ENCODE measurements at regions not wholly inside any gene's neighbourhood (a gene's known extent, or its start where the extent isn't known, plus 50 kb on each side); places are given as distances from the start of the nearest gene placed in this dataset.
"Not testable (repeated sequence)": the region's sequence is repeated elsewhere in the genome, so short reads cannot be mapped to it uniquely, and the experiment has no call there.

DNA sequence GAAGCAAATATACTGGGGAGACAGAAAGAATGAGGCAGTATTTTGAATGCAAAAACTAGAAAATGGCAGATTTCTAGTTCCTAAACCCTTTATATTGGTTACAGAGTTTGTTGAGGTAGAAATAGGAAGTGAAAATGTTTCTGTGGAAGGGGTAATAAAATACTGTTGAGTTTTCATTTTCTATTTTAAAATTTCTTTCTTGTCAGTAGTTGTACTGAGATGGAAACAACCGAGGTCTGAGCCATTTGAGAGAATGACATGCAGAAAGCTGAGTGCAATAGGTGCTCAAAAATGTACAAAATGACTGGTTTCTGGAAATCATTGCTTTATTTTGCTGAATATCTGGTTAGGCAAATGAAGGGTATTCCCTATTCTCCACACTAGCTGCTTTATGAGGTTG lies 361.4 kb downstream of the CHL1 start:
- BruUV-seq (replicated peaks): no TSS peak
- no peaks in the 10 kb centered on the region for H3K9me2 ChIP-seq (ENCODE audit: insufficient read depth)
- no peaks in the 10 kb centered on the region for H3K27me3 ChIP-seq (ENCODE audit: insufficient read depth, low read depth)
- intact Hi-C loops (cut with micrococcal nuclease; ENCODE audit: unreplicated experiment): no loop called here
- ChIA-PET CTCF (no interaction called here), POLR2A (ENCODE audit: unreplicated experiment) (no interaction called here)
- no peaks in the 10 kb centered on the region for H3K9me3 ChIP-seq (ENCODE audit: insufficient read depth, low read depth)
- H3K4me1 ChIP-seq (replicated peaks; ENCODE audit: insufficient read depth): no peaks in the 10 kb centered on the region
- no peak for DNase-seq
- H3K36me3 ChIP-seq (ENCODE audit: low read depth): no peaks in the 10 kb centered on the region
- no peak overlapping the region for H3K27ac ChIP-seq
- TF ChIP-seq, protein P1, sequence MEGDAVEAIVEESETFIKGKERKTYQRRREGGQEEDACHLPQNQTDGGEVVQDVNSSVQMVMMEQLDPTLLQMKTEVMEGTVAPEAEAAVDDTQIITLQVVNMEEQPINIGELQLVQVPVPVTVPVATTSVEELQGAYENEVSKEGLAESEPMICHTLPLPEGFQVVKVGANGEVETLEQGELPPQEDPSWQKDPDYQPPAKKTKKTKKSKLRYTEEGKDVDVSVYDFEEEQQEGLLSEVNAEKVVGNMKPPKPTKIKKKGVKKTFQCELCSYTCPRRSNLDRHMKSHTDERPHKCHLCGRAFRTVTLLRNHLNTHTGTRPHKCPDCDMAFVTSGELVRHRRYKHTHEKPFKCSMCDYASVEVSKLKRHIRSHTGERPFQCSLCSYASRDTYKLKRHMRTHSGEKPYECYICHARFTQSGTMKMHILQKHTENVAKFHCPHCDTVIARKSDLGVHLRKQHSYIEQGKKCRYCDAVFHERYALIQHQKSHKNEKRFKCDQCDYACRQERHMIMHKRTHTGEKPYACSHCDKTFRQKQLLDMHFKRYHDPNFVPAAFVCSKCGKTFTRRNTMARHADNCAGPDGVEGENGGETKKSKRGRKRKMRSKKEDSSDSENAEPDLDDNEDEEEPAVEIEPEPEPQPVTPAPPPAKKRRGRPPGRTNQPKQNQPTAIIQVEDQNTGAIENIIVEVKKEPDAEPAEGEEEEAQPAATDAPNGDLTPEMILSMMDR (conservative IDR thresholded peaks at IDR 0.05): no peak
- TF ChIP-seq EZH2 (IDR thresholded peaks at IDR 0.05; ENCODE audit: low read depth): no peak
- no peaks in the 10 kb centered on the region for H4K20me1 ChIP-seq (ENCODE audit: insufficient read depth)
- H3K79me2 ChIP-seq (ENCODE audit: low read depth): no peaks in the 10 kb centered on the region
- no peak overlapping the region for H2AFZ ChIP-seq
- H3K4me3 ChIP-seq: no peak overlapping the region
- no peak overlapping the region for H3K4me2 ChIP-seq
- H3F3A ChIP-seq (ENCODE audit: insufficient read depth, low read depth): no peaks in the 10 kb centered on the region

DNA sequence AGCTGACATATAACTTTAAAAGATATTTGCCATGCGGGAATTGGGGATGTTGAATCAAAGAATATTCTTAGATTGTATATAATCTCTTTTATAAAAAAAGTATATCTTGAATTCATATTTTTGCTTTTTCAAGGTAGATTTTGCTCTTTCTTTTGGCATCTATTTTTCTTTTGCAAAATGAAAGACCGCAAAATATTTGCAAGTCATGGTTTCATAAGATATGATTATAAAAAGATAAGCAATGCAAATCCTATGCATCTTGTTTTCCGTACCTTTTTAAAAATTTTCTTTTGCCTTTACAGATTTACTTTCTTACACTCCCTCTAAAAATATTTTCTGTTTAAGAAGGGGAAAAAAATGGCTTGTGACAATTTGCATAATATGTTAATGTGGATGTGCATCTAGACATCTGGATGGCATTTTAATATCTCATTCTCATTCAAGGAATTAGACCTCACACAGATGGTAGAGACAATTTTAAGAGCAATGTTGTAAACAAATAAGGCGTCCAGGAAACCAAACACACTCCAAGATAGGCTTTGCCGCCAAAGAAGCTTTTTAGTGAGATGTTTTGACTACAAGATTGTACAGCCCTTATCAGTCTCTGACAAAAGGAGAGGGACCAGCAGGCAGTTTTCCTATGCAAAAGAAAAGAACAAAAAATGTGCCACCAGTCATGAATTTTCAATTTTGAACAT lies 371.1 kb downstream of the CHL1 start:
- Histone ChIP-seq H3K9me2 (ENCODE audit: insufficient read depth) (no peaks in the 10 kb centered on the region), H3K4me2 (no peak overlapping the region), H3K4me1 (replicated peaks; ENCODE audit: insufficient read depth) (no peaks in the 10 kb centered on the region), H3K4me3 (no peak overlapping the region), H2AFZ (no peak overlapping the region), H3K27me3 (ENCODE audit: insufficient read depth, low read depth) (no peaks in the 10 kb centered on the region), H3K27ac (no peak overlapping the region), H3K9me3 (ENCODE audit: insufficient read depth, low read depth) (no peaks in the 10 kb centered on the region), H3K36me3 (ENCODE audit: low read depth) (no peaks in the 10 kb centered on the region), H4K20me1 (ENCODE audit: insufficient read depth) (no peaks in the 10 kb centered on the region), H3K79me2 (ENCODE audit: low read depth) (no peaks in the 10 kb centered on the region), H3F3A (ENCODE audit: insufficient read depth, low read depth) (no peaks in the 10 kb centered on the region)
- DNase-seq: no peak
- intact Hi-C loops (cut with micrococcal nuclease; ENCODE audit: unreplicated experiment): no loop called here
- CTCF ChIA-PET: no interaction called here
- POLR2A ChIA-PET (ENCODE audit: unreplicated experiment): no interaction called here
- TF ChIP-seq EZH2 (IDR thresholded peaks at IDR 0.05; ENCODE audit: low read depth): no peak
- TF ChIP-seq, protein P1 (conservative IDR thresholded peaks at IDR 0.05): no peak
- no TSS peak for BruUV-seq (replicated peaks)

DNA sequence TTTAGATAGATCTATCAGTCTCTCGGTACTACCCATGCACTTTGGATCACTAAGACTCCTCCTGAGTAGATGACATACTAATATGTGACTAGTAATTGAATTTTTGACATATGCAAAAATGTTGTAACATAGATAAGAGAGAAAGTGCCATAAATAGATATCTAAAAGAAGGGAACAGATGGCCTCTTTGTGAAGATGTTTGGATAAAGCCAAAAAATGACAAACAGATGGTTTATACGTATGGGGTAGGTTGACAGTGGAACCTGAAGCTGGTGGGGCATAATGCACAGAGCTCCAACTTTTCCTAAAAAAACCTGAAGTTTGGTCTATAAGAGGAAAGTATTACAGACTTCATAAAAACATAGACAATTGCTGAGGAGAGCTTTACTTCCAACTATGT lies 383.0 kb downstream of the CHL1 start:
- not testable (repeated sequence) for H3K9me3 ChIP-seq (ENCODE audit: insufficient read depth, low read depth)

DNA sequence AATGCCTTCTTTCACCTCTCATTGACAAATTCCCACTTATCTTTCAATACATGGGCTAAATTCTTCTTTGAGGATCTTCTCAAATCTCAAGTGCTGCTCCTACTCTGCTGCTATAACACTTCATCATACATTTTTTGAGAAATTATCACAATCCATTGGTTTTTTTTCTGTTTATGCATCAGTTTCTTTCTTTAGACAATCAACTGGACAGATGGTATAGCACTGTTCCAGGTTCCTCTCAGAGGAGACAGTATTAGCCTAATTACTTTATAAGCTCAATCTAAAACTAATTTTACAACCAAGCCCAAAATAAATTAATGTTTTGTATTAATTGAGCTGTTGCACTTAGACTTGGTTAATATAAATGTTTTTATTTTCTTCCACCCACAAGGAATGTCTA lies 392.5 kb downstream of the CHL1 start:
- H3K27me3 ChIP-seq (ENCODE audit: insufficient read depth, low read depth); H3K27ac ChIP-seq; H3K79me2 ChIP-seq (ENCODE audit: low read depth); BruUV-seq (replicated peaks); H3K9me3 ChIP-seq (ENCODE audit: insufficient read depth, low read depth); H3F3A ChIP-seq (ENCODE audit: insufficient read depth, low read depth); H3K4me2 ChIP-seq; H3K4me1 ChIP-seq (replicated peaks; ENCODE audit: insufficient read depth); H3K9me2 ChIP-seq (ENCODE audit: insufficient read depth); POLR2A ChIA-PET (ENCODE audit: unreplicated experiment); H4K20me1 ChIP-seq (ENCODE audit: insufficient read depth); H2AFZ ChIP-seq; CTCF ChIA-PET; H3K4me3 ChIP-seq; DNase-seq; H3K36me3 ChIP-seq (ENCODE audit: low read depth); intact Hi-C loops (cut with micrococcal nuclease; ENCODE audit: unreplicated experiment): not testable (repeated sequence)

More for the DNA sequence above, 383.0 kb downstream of the CHL1 start:
- H3K9me2 ChIP-seq (ENCODE audit: insufficient read depth); H2AFZ ChIP-seq; DNase-seq; H3K36me3 ChIP-seq (ENCODE audit: low read depth); H3K4me1 ChIP-seq (replicated peaks; ENCODE audit: insufficient read depth); H3K79me2 ChIP-seq (ENCODE audit: low read depth); H3F3A ChIP-seq (ENCODE audit: insufficient read depth, low read depth); intact Hi-C loops (cut with micrococcal nuclease; ENCODE audit: unreplicated experiment); BruUV-seq (replicated peaks); H3K4me2 ChIP-seq; H4K20me1 ChIP-seq (ENCODE audit: insufficient read depth); H3K27ac ChIP-seq; CTCF ChIA-PET; H3K27me3 ChIP-seq (ENCODE audit: insufficient read depth, low read depth); H3K4me3 ChIP-seq; POLR2A ChIA-PET (ENCODE audit: unreplicated experiment): not testable (repeated sequence)

DNA sequence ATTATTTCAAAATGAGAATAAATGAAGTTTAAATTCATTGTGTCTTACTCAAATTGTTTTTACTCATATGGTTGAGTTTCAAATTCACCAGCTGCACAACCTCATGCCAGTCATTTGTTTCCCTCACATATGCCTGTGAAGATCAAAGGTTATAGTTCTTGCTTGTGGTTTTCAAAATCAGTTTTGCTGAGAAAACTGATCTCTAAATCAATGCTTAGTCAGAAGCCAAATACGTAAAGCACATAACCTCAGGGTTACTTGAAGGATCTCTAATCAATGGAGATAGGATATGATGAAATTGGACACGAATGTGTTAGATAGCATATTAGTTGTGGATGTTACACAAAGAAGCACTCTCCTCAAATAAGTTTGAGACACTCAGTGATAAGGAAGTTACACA lies 400.7 kb downstream of the CHL1 start:
- H2AFZ ChIP-seq; intact Hi-C loops (cut with micrococcal nuclease; ENCODE audit: unreplicated experiment); DNase-seq: not testable (repeated sequence)

DNA sequence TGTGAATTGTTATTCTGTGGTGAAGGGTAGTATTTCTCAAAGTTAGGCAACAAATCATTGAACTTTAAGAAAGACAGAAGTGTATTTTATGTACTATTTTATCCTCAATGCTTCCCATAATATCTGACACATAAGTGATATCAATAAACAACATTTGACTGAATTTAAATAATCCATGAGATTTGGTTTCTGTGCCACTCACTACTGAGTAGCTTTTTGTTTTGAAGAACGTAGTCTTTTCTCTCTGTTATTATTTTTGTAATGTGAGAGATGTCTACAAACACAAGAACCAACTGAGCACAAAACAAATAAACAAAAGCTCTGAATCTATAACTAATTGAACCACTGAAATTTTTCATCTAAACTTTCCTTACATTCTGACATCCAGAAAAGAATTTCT lies 401.2 kb downstream of the CHL1 start:
- H3K27ac ChIP-seq; BruUV-seq (replicated peaks); H3K36me3 ChIP-seq (ENCODE audit: low read depth); H3K79me2 ChIP-seq (ENCODE audit: low read depth); H3K4me1 ChIP-seq (replicated peaks; ENCODE audit: insufficient read depth); H3K9me2 ChIP-seq (ENCODE audit: insufficient read depth); DNase-seq; H3K9me3 ChIP-seq (ENCODE audit: insufficient read depth, low read depth); H3K27me3 ChIP-seq (ENCODE audit: insufficient read depth, low read depth); intact Hi-C loops (cut with micrococcal nuclease; ENCODE audit: unreplicated experiment); H3K4me3 ChIP-seq; H2AFZ ChIP-seq; H4K20me1 ChIP-seq (ENCODE audit: insufficient read depth); H3K4me2 ChIP-seq; H3F3A ChIP-seq (ENCODE audit: insufficient read depth, low read depth); CTCF ChIA-PET; POLR2A ChIA-PET (ENCODE audit: unreplicated experiment): not testable (repeated sequence)

More for the DNA sequence above, 400.7 kb downstream of the CHL1 start:
- CTCF ChIA-PET; H3F3A ChIP-seq (ENCODE audit: insufficient read depth, low read depth); H4K20me1 ChIP-seq (ENCODE audit: insufficient read depth); BruUV-seq (replicated peaks); H3K36me3 ChIP-seq (ENCODE audit: low read depth); H3K27ac ChIP-seq; H3K9me2 ChIP-seq (ENCODE audit: insufficient read depth); H3K27me3 ChIP-seq (ENCODE audit: insufficient read depth, low read depth); H3K4me1 ChIP-seq (replicated peaks; ENCODE audit: insufficient read depth); POLR2A ChIA-PET (ENCODE audit: unreplicated experiment); H3K9me3 ChIP-seq (ENCODE audit: insufficient read depth, low read depth); H3K79me2 ChIP-seq (ENCODE audit: low read depth); H3K4me2 ChIP-seq; H3K4me3 ChIP-seq: not testable (repeated sequence)
